Testis (tissue), 2 donors: ENCODE measurements at regions not wholly inside any gene's neighbourhood (a gene's known extent, or its start where the extent isn't known, plus 50 kb on each side); places are given as distances from the start of the nearest gene placed in this dataset.

Experiments used
- DNase-seq: peaks from one replicate; pipeline ENCODE4 v3.0.0-alpha.2; 2019
- H3K27ac ChIP-seq, 2 donors: fragments of 200-600 bp; sonication (generic); one replicate each; pipeline ENCODE4 v1.5.1; 2019
- H3K27me3 ChIP-seq: fragments of 200-600 bp; sonication (generic); one replicate; pipeline ENCODE4 v1.5.1; 2019
- H3K36me3 ChIP-seq: fragments of 200-600 bp; sonication (generic); one replicate; pipeline ENCODE4 v1.5.1; 2017; ENCODE audit warnings: low read depth; ENCODE audit errors: missing control alignments
- H3K4me1 ChIP-seq: fragments of 200-600 bp; sonication (generic); one replicate; pipeline ENCODE4 v1.5.1; 2019
- H3K4me3 ChIP-seq, 2 donors: fragments of 200-600 bp; sonication (generic); one replicate each; pipeline ENCODE4 v1.5.1; 2017 to 2019
- H3K9me3 ChIP-seq: fragments of 200-600 bp; sonication (generic); one replicate; pipeline ENCODE4 v1.5.1; 2017
- POLR2A ChIP-seq: fragments of 450-650 bp; IDR thresholded peaks from one replicate; pipeline ENCODE4 v1.6.1; 2017; ENCODE audit warnings: antibody characterized with exemption, mild to moderate bottlenecking, moderate library complexity
- WGBS, 2 donors: methylation state at CpG; one replicate each; pipeline ENCODE4 v1.1.5; 2018; 5-methylcytosine and 5-hydroxymethylcytosine counted together
- intact Hi-C: fragments of 100-400 bp; cut with DNase I; formaldehyde crosslinking; loops from one replicate; pipeline ENCODE4 v1.15.1; 2023; ENCODE audit warnings: low total_unique reads
- TF ChIP-seq, protein P1 (sequence below), 3 experiments: fragments of 450-650 bp in 2 of 3; fragments of 200-600 bp in 1 of 3; sonication (generic) in 1 of 3; IDR thresholded peaks; one replicate each; pipeline ENCODE4 v1.5.1; 2016 to 2019; ENCODE audit warnings: antibody characterized with exemption in 3 of 3, mild to moderate bottlenecking in 2 of 3, moderate library complexity in 1 of 3

DNA sequence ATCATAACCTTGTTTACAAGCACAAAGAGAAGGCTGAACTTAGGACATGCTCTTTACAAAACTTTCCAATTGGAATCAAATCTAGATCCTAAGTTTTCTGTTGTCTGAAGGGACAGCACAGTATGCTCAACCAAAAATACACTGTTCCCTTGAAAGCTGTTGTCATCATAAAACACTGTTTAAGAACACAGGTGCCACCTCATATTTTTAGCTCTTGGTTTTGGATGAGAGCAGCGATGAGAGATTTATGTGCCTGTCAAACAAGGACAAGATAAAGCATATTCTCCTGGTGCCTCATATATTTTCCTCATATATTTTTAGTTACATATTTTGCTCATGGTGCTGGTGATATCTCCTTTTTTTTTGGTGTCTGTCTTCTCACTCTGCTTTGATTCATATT, 788.4 kb downstream of the AACS start:
- Histone ChIP-seq H3K36me3 (no peaks in the 10 kb centered on the region), H3K27me3 (no peaks in the 10 kb centered on the region), H3K27ac (no peak overlapping the region), H3K9me3 (no peaks in the 10 kb centered on the region), H3K4me3 (no peak overlapping the region), H3K4me1 (no peaks in the 10 kb centered on the region)
- 45 to 50% methylated on average over 1 of the region's 1 CpG for WGBS, 2 donors
- intact Hi-C loops: no loop called here
- DNase-seq: no peak
- TF ChIP-seq, protein P1, sequence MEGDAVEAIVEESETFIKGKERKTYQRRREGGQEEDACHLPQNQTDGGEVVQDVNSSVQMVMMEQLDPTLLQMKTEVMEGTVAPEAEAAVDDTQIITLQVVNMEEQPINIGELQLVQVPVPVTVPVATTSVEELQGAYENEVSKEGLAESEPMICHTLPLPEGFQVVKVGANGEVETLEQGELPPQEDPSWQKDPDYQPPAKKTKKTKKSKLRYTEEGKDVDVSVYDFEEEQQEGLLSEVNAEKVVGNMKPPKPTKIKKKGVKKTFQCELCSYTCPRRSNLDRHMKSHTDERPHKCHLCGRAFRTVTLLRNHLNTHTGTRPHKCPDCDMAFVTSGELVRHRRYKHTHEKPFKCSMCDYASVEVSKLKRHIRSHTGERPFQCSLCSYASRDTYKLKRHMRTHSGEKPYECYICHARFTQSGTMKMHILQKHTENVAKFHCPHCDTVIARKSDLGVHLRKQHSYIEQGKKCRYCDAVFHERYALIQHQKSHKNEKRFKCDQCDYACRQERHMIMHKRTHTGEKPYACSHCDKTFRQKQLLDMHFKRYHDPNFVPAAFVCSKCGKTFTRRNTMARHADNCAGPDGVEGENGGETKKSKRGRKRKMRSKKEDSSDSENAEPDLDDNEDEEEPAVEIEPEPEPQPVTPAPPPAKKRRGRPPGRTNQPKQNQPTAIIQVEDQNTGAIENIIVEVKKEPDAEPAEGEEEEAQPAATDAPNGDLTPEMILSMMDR (IDR thresholded peaks at IDR 0.05): no peak
- TF ChIP-seq POLR2A: no peak

DNA sequence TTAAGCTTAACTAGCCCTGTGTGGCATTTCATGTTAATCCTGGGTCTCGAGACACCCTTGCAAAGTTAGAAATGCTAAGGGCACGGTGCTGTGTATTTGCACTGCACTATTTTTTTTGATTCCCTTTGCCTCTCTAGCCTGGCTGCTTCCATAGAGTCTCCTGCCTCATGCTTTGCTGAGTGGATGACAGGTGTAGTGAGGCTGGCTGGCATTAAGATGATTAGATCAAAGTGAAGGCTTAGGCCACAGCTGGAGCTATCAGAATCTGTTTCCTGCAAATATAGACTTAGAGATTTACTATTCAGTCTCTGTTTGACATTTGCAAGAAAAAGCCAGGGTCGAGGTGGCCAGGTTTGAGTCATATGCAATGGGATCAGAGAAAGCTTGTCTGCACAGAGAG, 791.1 kb downstream of the AACS start:
- 78 to 83% methylated on average over 3 of the region's 3 CpGs for WGBS, 2 donors
- Histone ChIP-seq H3K27ac (no peak overlapping the region), H3K27me3 (no peaks in the 10 kb centered on the region), H3K36me3 (no peaks in the 10 kb centered on the region), H3K9me3 (no peaks in the 10 kb centered on the region), H3K4me3 (no peak overlapping the region), H3K4me1 (no peaks in the 10 kb centered on the region)
- TF ChIP-seq POLR2A: no peak
- TF ChIP-seq, protein P1 (IDR thresholded peaks at IDR 0.05): no peak
- intact Hi-C loops: no loop called here
- DNase-seq: no peak

DNA sequence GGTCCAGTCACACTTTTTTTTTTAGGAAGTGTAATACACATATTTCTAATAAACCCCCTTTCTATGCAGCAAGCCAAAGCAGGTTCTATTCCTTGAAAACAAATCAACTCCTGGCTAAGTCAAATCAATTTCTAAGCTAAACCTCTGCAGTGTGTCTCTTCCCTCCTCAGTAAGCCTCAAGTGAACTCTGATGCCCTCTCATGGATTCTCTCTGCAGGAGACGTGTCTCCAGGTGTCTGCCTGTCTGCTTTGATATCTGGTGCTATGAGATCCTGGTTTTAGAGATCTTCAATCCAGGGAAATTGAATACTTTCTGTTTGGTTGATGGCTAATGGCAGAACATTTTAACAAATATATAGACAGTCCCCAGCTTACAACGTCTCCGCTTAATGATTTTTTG, 791.7 kb downstream of the AACS start:
- WGBS, 2 donors: 66 to 73% methylated on average over 3 of the region's 3 CpGs
- no peaks in the 10 kb centered on the region for H3K4me1 ChIP-seq
- TF ChIP-seq, protein P1 (IDR thresholded peaks at IDR 0.05): no peak
- TF ChIP-seq POLR2A: no peak
- no peak for DNase-seq
- H3K9me3 ChIP-seq: no peaks in the 10 kb centered on the region
- H3K27me3 ChIP-seq: no peaks in the 10 kb centered on the region
- intact Hi-C loops: no loop called here
- no peak overlapping the region for H3K27ac ChIP-seq
- H3K36me3 ChIP-seq: no peaks in the 10 kb centered on the region
- H3K4me3 ChIP-seq: no peak overlapping the region

DNA sequence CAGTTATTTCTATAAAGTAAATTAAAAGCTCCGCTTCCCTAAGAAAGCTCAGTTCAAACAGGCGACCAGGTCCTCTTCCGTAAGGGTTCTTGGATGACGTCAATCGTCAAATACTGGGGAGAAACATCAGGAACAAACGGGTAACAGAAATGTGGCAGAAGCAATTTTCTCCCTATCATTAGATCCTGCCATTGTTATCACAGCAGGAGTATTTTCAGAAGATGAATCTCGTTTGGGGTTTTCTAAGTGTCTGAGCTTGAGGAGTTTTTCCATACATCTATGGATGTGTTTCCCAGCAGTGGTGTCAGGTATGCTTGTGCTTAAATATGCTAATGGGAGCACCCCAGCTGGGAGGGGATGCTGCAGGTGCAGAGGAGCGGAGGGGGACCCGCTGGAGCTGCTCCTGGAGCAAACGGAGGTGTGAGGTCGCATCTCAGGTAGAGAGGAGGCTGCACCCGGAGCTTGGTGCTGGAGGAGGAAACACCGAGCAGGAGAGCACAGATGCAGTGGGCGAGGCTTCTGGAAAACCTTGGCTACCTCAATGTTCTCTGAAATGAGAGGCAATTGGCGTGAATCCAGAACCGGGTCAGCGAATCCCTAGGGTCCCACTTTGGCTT, 795.5 kb downstream of the AACS start:
- intact Hi-C loops: no loop called here
- Histone ChIP-seq H3K4me3 (peak overlapping the region; percentile 53 to 67), H3K9me3 (no peaks in the 10 kb centered on the region), H3K27me3 (no peaks in the 10 kb centered on the region), H3K36me3 (no peaks in the 10 kb centered on the region), H3K4me1 (no peaks in the 10 kb centered on the region), H3K27ac (peak overlapping the region in 1 of 2 donors; percentile 66)
- TF ChIP-seq POLR2A: no peak
- TF ChIP-seq, protein P1 (IDR thresholded peaks at IDR 0.05): no peak
- no peak for DNase-seq
- WGBS, 2 donors: 58 to 67% methylated on average over 17 of the region's 17 CpGs
